SK-N-DZ (cell line): ENCODE measurements at regions not wholly inside any gene's neighbourhood (a gene's known extent, or its start where the extent isn't known, plus 50 kb on each side); places are given as distances from the start of the nearest gene placed in this dataset.
A peak's percentile ranks its signal among the peaks of the same experiment; 100 is the strongest.
"Not testable (repeated sequence)": the region's sequence is repeated elsewhere in the genome, so short reads cannot be mapped to it uniquely, and the experiment has no call there.

Experiments
- DNase-seq: peaks from one replicate; pipeline ENCODE4 v3.0.0-alpha.2; 2015; ENCODE audit warnings: low spot score

DNA sequence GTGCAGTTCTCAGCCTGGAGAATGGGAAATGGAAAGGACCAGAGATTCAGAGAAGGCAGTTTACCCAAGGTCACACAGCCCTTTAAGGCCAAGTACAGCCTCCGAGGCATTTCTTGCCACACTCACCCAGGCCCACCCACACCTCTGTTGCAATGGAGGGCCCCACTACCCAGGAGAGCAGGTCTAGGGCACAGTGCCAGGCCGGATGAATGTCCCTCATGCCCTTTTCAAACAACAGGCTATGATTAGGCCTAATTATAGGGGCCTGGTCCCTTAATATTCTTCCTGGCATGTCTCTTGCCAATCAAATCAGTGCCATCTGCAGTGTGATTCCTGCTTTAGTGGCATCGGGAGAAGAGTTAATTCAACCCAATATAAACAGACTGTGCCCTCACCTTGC lies 195.3 kb downstream of the KLRB1 start:
- DNase-seq = not testable (repeated sequence)

DNA sequence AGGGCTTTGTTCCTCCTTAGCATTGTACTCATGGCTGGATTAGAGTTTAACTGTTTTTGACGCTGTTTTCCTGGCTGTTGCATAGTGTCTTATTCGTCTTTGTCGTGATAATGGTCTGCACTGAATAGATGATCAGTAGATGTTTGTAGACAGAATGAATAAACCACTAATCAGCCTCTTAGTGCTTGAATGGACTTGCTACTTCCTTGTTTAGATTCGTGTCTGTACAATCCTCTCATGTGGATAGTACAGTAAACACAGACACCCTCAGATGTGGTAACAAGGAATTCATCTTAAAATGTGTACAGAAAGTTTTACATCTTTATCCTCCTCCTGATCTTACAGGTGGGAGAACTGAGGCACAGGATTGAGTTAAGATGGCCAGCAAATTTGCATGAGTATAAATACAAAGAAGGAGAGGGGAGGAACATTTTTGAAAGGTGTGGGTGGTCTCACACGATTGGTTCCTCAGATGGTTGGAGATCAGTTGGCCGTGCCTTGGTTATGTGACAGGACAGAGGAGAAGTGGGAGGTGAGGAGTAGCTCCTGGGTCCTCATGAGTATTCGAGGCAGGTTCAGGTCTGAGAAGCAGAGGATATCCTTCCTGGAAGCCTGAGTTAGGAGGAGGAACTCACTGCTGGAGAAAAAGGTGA lies 196.0 kb downstream of the KLRB1 start:
- not testable (repeated sequence) for DNase-seq

GRCh38 chr12:9407425-9407748 lies 199.2 kb upstream of the PZP start:
- DNase-seq = not testable (repeated sequence)

- DNase-seq = no peak
Observed at GRCh38 chr12:9406564-9407424, 198.6 kb upstream of the PZP start.

DNA sequence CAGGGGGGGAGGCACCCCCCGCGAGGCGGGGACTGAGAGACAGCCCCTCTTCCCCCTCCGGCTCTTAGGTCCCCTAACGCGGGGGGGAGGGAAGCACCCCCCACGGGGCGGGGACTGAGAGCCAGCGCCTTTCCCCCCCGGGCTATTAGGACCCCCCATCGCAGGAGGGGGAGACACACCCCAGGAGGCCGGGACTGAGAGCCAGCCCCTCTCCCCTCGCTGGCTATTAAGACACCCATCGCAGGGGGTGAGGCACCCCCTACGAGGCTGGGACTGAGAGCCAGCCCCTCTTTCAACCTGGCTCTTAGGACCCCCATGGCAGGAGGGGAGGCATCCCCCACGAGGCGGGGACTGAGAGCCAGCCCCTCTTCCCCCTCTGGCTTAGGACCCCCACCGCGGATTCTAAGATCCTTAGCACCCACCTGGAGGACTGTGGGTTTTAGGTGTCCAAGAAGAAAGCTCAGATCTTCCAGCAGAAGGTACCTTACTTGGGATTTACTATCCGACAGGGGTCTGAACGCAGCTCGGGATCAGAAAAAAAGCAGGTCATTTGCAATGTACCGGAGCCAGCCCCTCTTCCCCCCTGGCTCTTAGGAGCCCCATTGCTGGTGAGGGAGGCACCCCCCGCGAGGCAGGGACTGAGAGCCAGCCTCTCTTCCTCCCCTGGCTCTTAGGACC lies 197.8 kb upstream of the PZP start:
- DNase-seq = no peak

- no peak for DNase-seq
Observed at GRCh38 chr12:9404469-9405260, 196.5 kb upstream of the PZP start.

DNA sequence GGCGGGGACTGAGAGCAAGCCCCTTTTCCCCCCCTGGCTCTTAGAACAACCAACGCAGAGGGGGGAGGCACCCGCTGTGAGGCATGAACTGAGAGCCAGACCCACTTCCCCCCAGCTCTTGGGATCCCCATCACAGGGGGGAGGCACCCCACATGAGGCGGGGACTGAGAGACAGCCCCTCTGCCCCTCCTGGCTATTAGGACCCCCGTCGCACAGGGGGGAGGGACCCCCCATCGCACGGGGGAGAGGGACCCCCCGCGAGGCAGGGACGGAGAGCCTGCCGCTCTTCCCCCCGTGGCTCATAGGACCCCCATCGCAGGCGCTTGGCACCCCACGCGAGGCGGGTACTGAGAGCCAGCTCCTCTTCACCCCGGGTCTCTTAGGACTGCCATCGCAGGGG lies 195.8 kb upstream of the PZP start:
- no peak for DNase-seq

GRCh38 chr12:9402432-9403040 lies 194.3 kb upstream of the PZP start:
- not testable (repeated sequence) for DNase-seq

- not testable (repeated sequence) for DNase-seq
Observed at GRCh38 chr12:9396367-9396766, 188.2 kb upstream of the PZP start.

- not testable (repeated sequence) for DNase-seq
Observed at GRCh38 chr12:9395220-9395619, 187.0 kb upstream of the PZP start.

DNA sequence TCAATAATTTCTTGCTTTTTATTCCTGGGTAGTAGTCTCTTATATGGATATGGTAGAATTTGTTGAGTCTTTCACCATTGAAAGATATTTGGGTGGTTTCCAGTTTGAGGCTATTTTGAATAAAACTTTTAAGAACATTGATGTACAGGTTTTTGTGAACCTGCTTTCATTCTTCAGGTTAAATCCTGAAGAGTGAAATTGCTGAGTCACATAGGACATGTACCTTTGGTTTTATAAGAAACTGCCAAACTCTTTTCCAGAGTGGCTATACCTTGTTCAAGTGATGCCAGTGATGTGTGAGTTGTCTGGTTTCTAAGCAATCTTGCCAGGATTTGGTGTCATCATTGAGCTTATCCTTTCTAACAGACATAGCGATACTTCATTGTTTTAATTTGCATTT lies 184.6 kb upstream of the PZP start:
- no peak for DNase-seq

DNA sequence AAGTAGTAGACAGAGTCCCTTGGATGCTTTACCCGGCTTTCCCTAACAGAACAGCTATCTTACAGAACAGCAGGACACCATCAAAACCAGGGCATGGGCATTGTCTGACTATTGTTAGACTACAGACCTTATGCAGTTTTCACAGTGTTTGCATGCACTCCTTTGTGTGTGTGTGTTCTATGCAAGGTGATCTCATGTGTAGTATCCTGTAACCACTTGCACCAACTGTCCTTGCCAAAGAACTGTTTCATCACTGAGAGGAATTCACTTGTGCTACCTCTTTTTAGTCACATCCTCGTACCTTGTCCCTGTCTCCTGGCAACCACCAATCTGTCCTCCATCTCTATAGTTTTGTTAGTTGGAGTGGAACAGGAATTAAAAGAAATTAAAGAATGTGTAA lies 183.6 kb upstream of the PZP start:
- DNase-seq = no peak

DNA sequence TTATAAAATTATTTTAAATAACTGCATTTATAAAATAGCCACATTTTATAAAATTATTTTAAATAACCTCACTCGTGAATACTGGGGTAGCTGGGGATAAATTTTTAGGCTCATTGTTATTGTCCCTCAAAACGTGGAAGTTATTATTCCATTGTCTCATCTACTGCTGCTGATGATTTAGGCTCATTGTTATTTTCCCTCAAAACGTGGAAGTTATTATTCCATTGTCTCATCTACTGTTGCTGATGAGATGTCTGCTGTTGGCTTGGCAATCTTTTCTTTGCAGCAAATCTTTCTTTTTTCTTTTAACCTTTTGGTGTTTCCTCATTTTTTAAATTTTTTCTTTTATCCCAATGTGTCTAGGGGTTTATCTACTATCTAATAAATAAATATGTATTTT lies 182.6 kb upstream of the PZP start:
- DNase-seq = no peak

- no peak for DNase-seq
Observed at GRCh38 chr12:9389796-9390195, 181.6 kb upstream of the PZP start.

GRCh38 chr12:9388379-9388778 lies 180.2 kb upstream of the PZP start:
- no peak for DNase-seq

GRCh38 chr12:9387450-9387849 lies 179.3 kb upstream of the PZP start:
- no peak for DNase-seq

GRCh38 chr12:9383585-9383984 lies 175.4 kb upstream of the PZP start:
- no peak for DNase-seq

- DNase-seq = no peak
Observed at GRCh38 chr12:9381619-9382018, 173.4 kb upstream of the PZP start.

DNA sequence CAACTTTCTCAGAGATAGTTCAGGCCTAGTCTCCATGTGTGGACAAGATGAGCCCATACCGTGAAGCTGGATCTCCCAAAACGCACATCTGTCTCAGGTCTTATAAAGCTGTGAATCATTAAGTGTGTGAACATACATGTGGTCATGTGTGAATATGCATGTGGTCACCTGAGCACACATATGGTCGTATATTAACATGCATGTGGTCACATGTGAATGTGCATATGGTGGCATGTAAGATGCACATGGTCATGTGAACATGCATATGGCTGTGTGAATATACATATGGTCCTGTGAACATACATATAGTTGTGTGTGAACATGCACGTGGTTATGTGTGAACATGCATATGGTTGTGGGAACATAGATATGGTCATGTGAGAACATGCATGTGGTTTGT lies 172.5 kb upstream of the PZP start:
- DNase-seq = no peak

GRCh38 chr12:9379023-9379742 lies 171.0 kb upstream of the PZP start:
- no peak for DNase-seq

GRCh38 chr12:9378430-9378835 lies 170.2 kb upstream of the PZP start:
- DNase-seq = peak; percentile 30
